SK-N-SH (cell line): ENCODE measurements at regions not wholly inside any gene's neighbourhood (a gene's known extent, or its start where the extent isn't known, plus 50 kb on each side); places are given as distances from the start of the nearest gene placed in this dataset.

Experiments used
- CTCF ChIA-PET: fragments of 300-600, 350-600 bp; formaldehyde crosslinking; extraction: SDS; loops from one replicate; lab custom pipeline; 2021; lab: Yijun Ruan, JAX
- POLR2A ChIA-PET: fragments of 350-600 bp; sonication (Branson Sonifier 250); formaldehyde crosslinking; extraction: SDS; loops from one replicate; lab custom pipeline; 2020; ENCODE audit warnings: antibody characterized with exemption, inconsistent platforms; lab: Yijun Ruan, JAX
- DNase-seq: peaks from one replicate; pipeline ENCODE4 v3.0.0; 2012
- H2AFZ ChIP-seq: fragments of 200-600 bp; sonication (generic); 2 replicates; pipeline ENCODE4 v1.8.1; 2016; ENCODE audit warnings: antibody characterized with exemption, mild to moderate bottlenecking, low read depth
- H3F3A ChIP-seq: fragments of 200-600 bp; sonication (generic); replicated peaks from 2 replicates; pipeline ENCODE3; 2016; ENCODE audit warnings: antibody characterized with exemption, mild to moderate bottlenecking; ENCODE audit not compliant: insufficient read depth
- H3K27ac ChIP-seq, 2 experiments: fragments of 200-500 bp in 1 of 2; fragments of 200-600 bp in 1 of 2; sonication (Bioruptor generic) in 1 of 2; sonication (generic), shearing (Covaris generic) in 1 of 2; 2 replicates each; pipeline versions ENCODE4 v1.5.1 to v1.6.1; 2014 to 2016; ENCODE audit warnings: low read depth in 2 of 2, inconsistent platforms in 1 of 2, low read length in 1 of 2, mild to moderate bottlenecking in 1 of 2, mixed read lengths in 1 of 2
- H3K27me3 ChIP-seq: fragments of 200-600 bp; sonication (generic), shearing (Covaris generic); 2 replicates; pipeline ENCODE4 v1.6.1; 2016; ENCODE audit warnings: mixed run types; ENCODE audit not compliant: insufficient read depth
- H3K36me3 ChIP-seq, 2 experiments: fragments of 200-500 bp in 1 of 2; fragments of 200-600 bp in 1 of 2; sonication (Bioruptor generic) in 1 of 2; sonication (generic) in 1 of 2; replicated peaks in 1 of 2; 2 replicates each; pipeline versions ENCODE3 to v1.5.1; 2014 to 2016; ENCODE audit warnings: low read length in 1 of 2, mild to moderate bottlenecking in 1 of 2; ENCODE audit not compliant: insufficient read depth in 2 of 2, control insufficient read depth in 1 of 2
- H3K4me1 ChIP-seq, 2 experiments: fragments of 200-500 bp in 1 of 2; fragments of 200-600 bp in 1 of 2; sonication (Bioruptor generic) in 1 of 2; sonication (generic), shearing (Covaris generic) in 1 of 2; 2 replicates each; pipeline versions ENCODE4 v1.5.1 to v1.6.1; 2014 to 2016; ENCODE audit warnings: low read depth in 1 of 2, low read length in 1 of 2, mixed run types in 1 of 2; ENCODE audit not compliant: insufficient read depth in 2 of 2, control insufficient read depth in 1 of 2
- H3K4me2 ChIP-seq: fragments of 200-600 bp; sonication (generic), shearing (Covaris generic); 2 replicates; pipeline ENCODE4 v1.6.1; 2017; ENCODE audit warnings: mixed run types
- H3K4me3 ChIP-seq, 2 experiments: fragments of 200-500 bp in 1 of 2; fragments of 200-600 bp in 1 of 2; sonication (Bioruptor generic) in 1 of 2; sonication (generic), shearing (Covaris generic) in 1 of 2; 2 replicates each; pipeline versions ENCODE4 v1.5.1 to v1.8.1; 2014 to 2016; ENCODE audit warnings: low read depth in 2 of 2, inconsistent platforms in 1 of 2, low read length in 1 of 2, mild to moderate bottlenecking in 1 of 2, mixed read lengths in 1 of 2, moderate library complexity in 1 of 2
- H3K79me2 ChIP-seq: fragments of 200-600 bp; sonication (generic); 2 replicates; pipeline ENCODE4 v1.8.1; 2017; ENCODE audit warnings: mild to moderate bottlenecking; ENCODE audit not compliant: insufficient read depth
- H3K9ac ChIP-seq: fragments of 200-600 bp; sonication (generic); 2 replicates; pipeline ENCODE4 v1.6.1; 2017; ENCODE audit warnings: mixed run types
- H3K9me2 ChIP-seq: fragments of 200-600 bp; sonication (generic); 2 replicates; pipeline ENCODE4 v1.6.1; 2017; ENCODE audit warnings: mixed run types
- H3K9me3 ChIP-seq: fragments of 200-600 bp; sonication (generic); 2 replicates; pipeline ENCODE4 v1.6.1; 2017; ENCODE audit warnings: mixed run types, mild to moderate bottlenecking, moderate library complexity
- H4K20me1 ChIP-seq: fragments of 200-600 bp; sonication (generic); 2 replicates; pipeline ENCODE4 v1.6.1; 2017; ENCODE audit warnings: mild to moderate bottlenecking, mixed run types; ENCODE audit not compliant: insufficient read depth
- CHD2 ChIP-seq: fragments of 150-350 bp; IDR thresholded peaks from 2 replicates; pipeline ENCODE4 v1.6.1; 2018; ENCODE audit warnings: low read length; ENCODE audit not compliant: partially characterized antibody
- EZH2phosphoT487 ChIP-seq: fragments of 200-600 bp; sonication (generic); IDR thresholded peaks from 2 replicates; pipeline ENCODE4 v1.6.1; 2017; ENCODE audit warnings: low read depth, mixed run types, mild to moderate bottlenecking, antibody characterized with exemption, moderate library complexity, borderline replicate concordance
- FOSL2 ChIP-seq: IDR thresholded peaks from 2 replicates; pipeline ENCODE4 v1.4.0; 2012; ENCODE audit warnings: low read depth, mild to moderate bottlenecking, moderate library complexity, borderline replicate concordance
- FOXJ3 ChIP-seq: sonication (generic); formaldehyde crosslinking; IDR thresholded peaks from 2 replicates; pipeline ENCODE4 v1.5.1; 2020; ENCODE audit warnings: mild to moderate bottlenecking, missing genetic modification reagents
- FOXM1 ChIP-seq: IDR thresholded peaks from 2 replicates; pipeline ENCODE4 v1.4.0; 2012; ENCODE audit warnings: low read depth, mild to moderate bottlenecking
- GABPA ChIP-seq: IDR thresholded peaks from 2 replicates; pipeline ENCODE4 v1.4.0; 2012; ENCODE audit warnings: low read depth, mild to moderate bottlenecking
- JUND ChIP-seq: IDR thresholded peaks from 2 replicates; pipeline ENCODE4 v1.4.0; 2012
- NFIC ChIP-seq: IDR thresholded peaks from 2 replicates; pipeline ENCODE4 v1.4.0; 2012; ENCODE audit warnings: borderline replicate concordance
- RAD21 ChIP-seq: IDR thresholded peaks from 2 replicates; pipeline ENCODE4 v1.6.1; 2012; ENCODE audit warnings: mild to moderate bottlenecking, low read length
- RCOR1 ChIP-seq: fragments of 150-350 bp; IDR thresholded peaks from 2 replicates; pipeline ENCODE4 v1.6.1; 2017; ENCODE audit warnings: antibody characterized with exemption, low read length
- RFX5 ChIP-seq: IDR thresholded peaks from 2 replicates; pipeline ENCODE4 v1.6.1; 2012; ENCODE audit warnings: mild to moderate bottlenecking, improper control_type of control experiment, low read length
- RXRA ChIP-seq: IDR thresholded peaks from 2 replicates; pipeline ENCODE4 v1.4.0; 2012; ENCODE audit warnings: low read depth, mild to moderate bottlenecking, borderline replicate concordance
- TAF1 ChIP-seq: IDR thresholded peaks from 2 replicates; pipeline ENCODE4 v1.6.1; 2012; ENCODE audit warnings: low read depth, mild to moderate bottlenecking, low read length, moderate library complexity, borderline replicate concordance
- TCF12 ChIP-seq: IDR thresholded peaks from 2 replicates; pipeline ENCODE4 v1.4.0; 2012
- TEAD4 ChIP-seq: IDR thresholded peaks from 2 replicates; pipeline ENCODE4 v1.4.0; 2012; ENCODE audit warnings: mild to moderate bottlenecking, borderline replicate concordance; ENCODE audit not compliant: insufficient read depth
- WGBS: methylation state at CpG from one replicate; pipeline ENCODE4 v1.1.6; 2017; ENCODE audit warnings: low lambda C conversion rate; 5-methylcytosine and 5-hydroxymethylcytosine counted together
- TF ChIP-seq, protein P1 (sequence below): fragments of 150-350 bp; IDR thresholded peaks from 2 replicates; pipeline ENCODE4 v1.6.1; 2017; ENCODE audit warnings: antibody characterized with exemption, low read length, low read depth, borderline replicate concordance
- TF ChIP-seq, protein P2 (sequence below): IDR thresholded peaks from 2 replicates; pipeline ENCODE4 v1.4.0; 2012; ENCODE audit warnings: low read depth, borderline replicate concordance

DNA sequence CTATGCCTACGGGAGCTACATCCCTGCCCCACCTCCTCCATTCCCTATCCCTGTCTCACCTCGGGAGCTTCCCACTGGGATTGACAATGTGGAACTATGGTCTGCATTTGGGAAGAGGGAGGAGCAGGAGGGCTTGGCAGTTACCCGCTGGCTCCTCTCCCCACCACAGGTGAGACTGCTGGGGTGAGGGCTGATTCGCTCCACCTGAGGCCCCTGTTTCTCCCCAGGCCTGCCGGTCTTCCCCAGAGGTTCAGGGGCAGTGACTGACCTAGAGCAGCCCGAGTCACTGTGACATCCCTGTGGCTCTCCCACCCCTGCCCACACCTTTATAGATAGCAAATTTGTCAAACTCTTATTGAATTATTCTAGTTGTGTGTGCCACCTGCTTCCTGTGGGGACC, 252.6 kb downstream of the GLRX3 start:
- no peaks in the 10 kb centered on the region for H4K20me1 ChIP-seq
- H3K4me3 ChIP-seq: no peak overlapping the region
- TF ChIP-seq TAF1 (no peak), NFIC (no peak), FOXM1 (no peak), FOXJ3 (CRISPR knock-in tag) (no peak), TCF12 (no peak), TEAD4 (no peak), RAD21 (no peak), JUND (no peak), RXRA (no peak)
- TF ChIP-seq, protein P1, sequence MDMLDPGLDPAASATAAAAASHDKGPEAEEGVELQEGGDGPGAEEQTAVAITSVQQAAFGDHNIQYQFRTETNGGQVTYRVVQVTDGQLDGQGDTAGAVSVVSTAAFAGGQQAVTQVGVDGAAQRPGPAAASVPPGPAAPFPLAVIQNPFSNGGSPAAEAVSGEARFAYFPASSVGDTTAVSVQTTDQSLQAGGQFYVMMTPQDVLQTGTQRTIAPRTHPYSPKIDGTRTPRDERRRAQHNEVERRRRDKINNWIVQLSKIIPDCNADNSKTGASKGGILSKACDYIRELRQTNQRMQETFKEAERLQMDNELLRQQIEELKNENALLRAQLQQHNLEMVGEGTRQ: no peak
- TF ChIP-seq, protein P2, sequence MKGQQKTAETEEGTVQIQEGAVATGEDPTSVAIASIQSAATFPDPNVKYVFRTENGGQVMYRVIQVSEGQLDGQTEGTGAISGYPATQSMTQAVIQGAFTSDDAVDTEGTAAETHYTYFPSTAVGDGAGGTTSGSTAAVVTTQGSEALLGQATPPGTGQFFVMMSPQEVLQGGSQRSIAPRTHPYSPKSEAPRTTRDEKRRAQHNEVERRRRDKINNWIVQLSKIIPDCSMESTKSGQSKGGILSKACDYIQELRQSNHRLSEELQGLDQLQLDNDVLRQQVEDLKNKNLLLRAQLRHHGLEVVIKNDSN: no peak

DNA sequence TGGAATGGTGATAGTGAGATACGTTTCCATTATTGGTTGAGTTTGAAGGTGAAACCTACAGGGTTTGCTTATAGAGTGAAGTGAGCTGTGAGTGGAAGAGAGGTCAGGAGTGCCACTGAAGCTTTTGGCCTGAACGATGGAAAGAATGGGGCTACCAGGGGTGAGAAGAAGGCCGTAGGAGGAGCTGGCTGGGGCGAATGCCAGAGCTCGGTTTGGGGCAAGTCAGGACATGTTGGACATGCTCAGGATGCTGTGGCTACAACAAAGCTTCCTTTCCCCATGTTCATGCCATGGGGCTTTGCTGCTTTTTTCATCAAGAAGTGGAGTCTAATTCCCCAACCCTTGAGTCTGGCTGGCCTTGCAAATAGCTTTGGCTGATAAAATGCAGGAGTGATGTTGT, 253.7 kb downstream of the GLRX3 start:
- Histone ChIP-seq H3K27ac (no peak overlapping the region), H3K4me2 (no peak overlapping the region), H3K4me1 (no peaks in the 10 kb centered on the region), H3K9me2 (no peaks in the 10 kb centered on the region), H3K27me3 (no peaks in the 10 kb centered on the region)
- no peak for DNase-seq
- CTCF ChIA-PET: interaction anchor here (1.5 kb wide), 1 partner anchor 20 kb away, joined by 3 read pairs; no protein-coding TSS in a partner anchor
- 12% methylated on average over 5 of the region's 5 CpGs for WGBS
- TF ChIP-seq FOSL2 (no peak), RFX5 (no peak), GABPA (no peak), RCOR1 (no peak), EZH2phosphoT487 (no peak), CHD2 (no peak), FOXM1 (no peak)
- TF ChIP-seq, all 33 proteins: peak for 0
- Histone ChIP-seq H3K36me3 (no peaks in the 10 kb centered on the region), H3K79me2 (no peaks in the 10 kb centered on the region), H3F3A (no peaks in the 10 kb centered on the region), H2AFZ (no peak overlapping the region), H3K9me3 (no peaks in the 10 kb centered on the region), H3K9ac (no peak overlapping the region), H3K4me3 (no peak overlapping the region), H4K20me1 (no peaks in the 10 kb centered on the region)
- POLR2A ChIA-PET: no interaction called here

More for the DNA sequence above, 252.6 kb downstream of the GLRX3 start:
- 7% methylated on average over 6 of the region's 6 CpGs for WGBS
- H3K36me3 ChIP-seq: no peaks in the 10 kb centered on the region
- no peak overlapping the region for H3K4me2 ChIP-seq
- no peaks in the 10 kb centered on the region for H3F3A ChIP-seq
- H3K27ac ChIP-seq: no peak overlapping the region
- H3K9ac ChIP-seq: no peak overlapping the region
- H2AFZ ChIP-seq: no peak overlapping the region
- H3K9me3 ChIP-seq: no peaks in the 10 kb centered on the region
- POLR2A ChIA-PET: no interaction called here
- H3K9me2 ChIP-seq: no peaks in the 10 kb centered on the region
- CTCF ChIA-PET: no interaction called here
- no peaks in the 10 kb centered on the region for H3K27me3 ChIP-seq
- no peaks in the 10 kb centered on the region for H3K79me2 ChIP-seq
- H3K4me1 ChIP-seq: no peaks in the 10 kb centered on the region
- DNase-seq: no peak
